Activated CD4-positive, alpha-beta T cell treated with anti-CD3 and anti-CD28 coated beads, Interleukin-2, Interleukin-4, amounts not matched to agents 100 ng/mL and 50 ng/mL, durations not matched to agents 16 hours and 8 hours (primary cell): ENCODE measurements at regions not wholly inside any gene's neighbourhood (a gene's known extent, or its start where the extent isn't known, plus 50 kb on each side); places are given as distances from the start of the nearest gene placed in this dataset.

Source experiments
- DNase-seq: peaks from one replicate; pipeline ENCODE4 v3.0.0-alpha.2; 2020; ENCODE audit warnings: low spot score

DNA sequence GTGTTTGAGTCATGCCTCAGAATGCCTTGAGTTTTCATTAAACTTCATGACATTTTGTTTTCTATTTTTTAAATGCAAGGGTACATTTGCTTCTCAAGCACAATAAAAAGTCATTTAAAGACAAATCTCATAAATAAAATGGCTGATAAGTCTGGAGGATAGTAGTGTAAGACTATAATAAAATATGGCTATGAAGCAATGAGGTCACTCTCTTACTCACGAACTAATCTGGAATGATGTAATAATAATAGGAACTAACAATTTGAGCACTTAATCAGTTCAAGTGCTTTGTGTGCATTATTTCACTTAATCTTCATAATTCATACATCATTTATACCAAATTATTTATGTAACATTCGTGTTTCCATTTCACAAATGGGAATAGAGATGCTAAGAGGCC lies 149.3 kb upstream of the CTTNBP2 start:
- DNase-seq, result no peak

- DNase-seq, result no peak
These were observed 153.6 kb upstream of the CTTNBP2 start for GRCh38 chr7:118026791-118027190.

DNA sequence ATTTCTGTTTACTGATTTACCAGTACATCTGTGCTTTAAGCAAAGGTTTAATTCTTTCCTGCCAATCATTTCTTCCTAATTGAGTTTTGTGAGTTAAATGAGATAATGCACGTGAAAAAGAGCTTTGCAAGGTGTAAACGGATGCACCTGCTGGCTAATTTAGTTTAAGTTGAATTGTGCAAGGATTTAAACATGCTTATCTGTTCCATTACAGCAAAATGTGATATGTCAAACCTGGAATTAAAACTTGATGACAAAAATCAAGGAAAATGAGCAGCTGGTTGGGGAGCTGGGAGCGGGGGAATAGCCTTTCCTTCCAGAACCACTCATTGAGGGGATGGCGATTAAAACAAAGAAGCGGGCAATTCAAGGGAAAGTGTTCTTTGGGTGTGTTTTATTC lies 155.0 kb upstream of the CTTNBP2 start:
- DNase-seq, result no peak

GRCh38 chr7:118029826-118030422 lies 154.0 kb upstream of the LSM8 start:
- DNase-seq, result no peak

GRCh38 chr7:118033273-118033672 lies 150.7 kb upstream of the LSM8 start:
- no peak for DNase-seq

DNA sequence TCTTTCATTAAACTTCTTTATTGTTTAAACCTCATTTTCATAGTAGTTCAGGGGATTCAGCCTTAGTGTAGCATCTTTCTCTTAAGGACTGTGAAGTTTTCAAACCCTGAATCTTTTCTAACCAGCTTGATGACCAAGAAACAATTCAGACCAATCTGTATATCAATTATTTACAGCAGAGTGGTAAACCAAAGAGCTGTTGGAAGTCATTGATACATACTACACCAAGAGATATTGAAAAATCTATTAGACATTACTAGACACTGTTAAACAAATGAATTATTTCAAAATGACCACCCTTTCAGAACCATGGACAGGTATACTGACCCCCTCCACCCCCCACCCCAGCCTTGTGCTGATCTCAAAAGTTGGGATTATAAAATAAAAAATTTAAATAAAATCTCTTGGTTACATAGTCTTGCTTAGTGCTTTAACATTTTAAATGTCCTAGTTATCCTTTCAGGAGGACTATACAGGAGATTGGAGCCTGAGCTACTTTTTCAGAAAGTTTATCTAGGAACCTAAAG lies 143.9 kb upstream of the LSM8 start:
- no peak for DNase-seq

DNA sequence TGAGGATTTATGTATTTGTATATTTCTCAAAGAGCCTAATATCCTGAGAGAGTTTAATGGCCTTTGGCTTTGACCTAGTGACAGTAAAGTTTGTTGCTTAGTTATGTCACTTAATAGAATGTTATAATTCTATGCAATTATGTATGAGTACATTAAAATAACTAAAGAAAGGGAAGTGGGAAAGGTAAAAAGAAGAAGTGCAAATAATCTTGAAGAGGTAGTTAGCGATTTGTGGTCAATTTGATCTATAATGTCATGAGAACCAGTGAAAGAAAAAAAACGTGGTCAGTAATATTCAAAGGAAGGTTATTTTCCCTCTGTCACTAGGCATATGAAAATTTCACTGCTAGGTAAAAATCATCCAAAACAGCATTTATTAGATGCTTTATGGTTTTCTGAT lies 143.4 kb upstream of the LSM8 start:
- DNase-seq, result no peak

GRCh38 chr7:118041251-118041878 lies 142.6 kb upstream of the LSM8 start:
- no peak for DNase-seq

DNA sequence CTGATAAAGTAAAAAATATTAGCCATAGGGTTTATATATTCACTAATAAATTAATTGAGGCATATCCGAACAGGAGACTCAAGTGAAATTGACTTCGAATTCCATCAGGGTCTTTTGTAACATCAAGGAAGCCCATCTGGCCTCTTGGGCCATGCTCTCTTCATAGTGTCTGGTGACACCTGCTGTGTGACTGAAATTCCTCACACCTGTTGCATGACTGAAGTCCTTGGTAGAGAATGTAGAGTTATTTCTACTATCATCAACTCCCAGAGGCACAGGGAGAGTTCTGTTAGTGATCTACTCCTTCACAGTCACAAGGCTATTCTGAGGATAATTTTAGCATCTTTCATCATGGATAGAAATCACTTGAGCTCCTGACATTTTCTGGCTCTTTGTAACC lies 138.3 kb upstream of the LSM8 start:
- no peak for DNase-seq

GRCh38 chr7:118046086-118046485 lies 137.9 kb upstream of the LSM8 start:
- no peak for DNase-seq

DNA sequence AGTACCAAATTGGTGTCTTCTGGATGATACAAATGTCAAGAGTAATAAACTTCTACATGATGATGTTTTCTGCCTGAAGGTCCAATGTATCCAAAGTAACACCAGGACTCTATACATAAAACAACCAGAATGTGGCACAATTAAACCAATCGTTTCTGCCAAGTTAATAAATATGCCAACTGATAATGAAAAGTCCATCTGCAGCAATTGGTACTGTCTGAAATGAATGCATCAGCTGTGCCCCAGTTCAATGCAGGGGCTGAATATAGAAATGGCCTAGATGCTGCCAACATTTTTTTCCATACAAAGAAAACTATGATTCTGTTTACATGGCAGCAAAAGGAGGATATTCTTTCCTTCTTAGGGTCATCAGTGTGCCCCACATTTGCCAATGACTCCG lies 137.2 kb upstream of the LSM8 start:
- DNase-seq, result no peak

DNA sequence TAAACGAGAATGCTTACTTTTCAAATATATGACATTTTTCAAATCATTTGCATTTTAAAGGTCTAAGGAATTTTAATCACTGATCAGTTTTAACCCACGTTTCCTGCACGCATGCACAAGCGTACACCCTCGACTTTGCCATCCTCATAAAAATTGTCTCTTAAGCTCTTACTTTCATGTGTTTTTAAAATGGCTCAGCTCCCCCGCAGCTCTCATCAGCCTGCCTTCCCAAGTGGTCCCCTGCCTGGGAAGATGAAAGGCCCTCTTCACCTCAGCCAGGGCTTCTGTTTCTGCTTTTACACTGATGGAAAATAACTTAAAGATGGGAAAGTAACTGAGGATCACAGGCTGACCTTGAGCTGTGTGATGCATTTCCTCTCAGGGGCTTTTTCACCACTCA lies 131.6 kb upstream of the LSM8 start:
- no peak for DNase-seq

DNA sequence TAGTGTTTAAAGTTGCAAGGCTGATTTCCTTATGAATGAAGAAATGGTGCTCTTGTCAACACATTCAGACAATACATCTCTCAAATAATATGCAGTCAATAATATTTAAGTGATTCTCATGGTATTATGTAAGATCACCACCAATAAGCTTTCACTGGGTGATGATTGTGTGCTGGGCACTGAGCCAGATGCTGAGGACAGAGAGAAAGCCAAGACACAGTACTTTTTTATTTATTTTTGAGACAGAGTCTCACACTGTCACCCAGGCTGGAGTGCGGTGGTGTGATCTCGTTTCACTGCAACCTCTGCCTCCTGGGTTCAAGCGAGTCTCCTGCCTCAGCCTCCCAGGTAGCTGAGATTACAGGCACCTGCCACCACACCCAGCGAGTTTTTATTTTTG lies 130.6 kb upstream of the LSM8 start:
- DNase-seq, result no peak

DNA sequence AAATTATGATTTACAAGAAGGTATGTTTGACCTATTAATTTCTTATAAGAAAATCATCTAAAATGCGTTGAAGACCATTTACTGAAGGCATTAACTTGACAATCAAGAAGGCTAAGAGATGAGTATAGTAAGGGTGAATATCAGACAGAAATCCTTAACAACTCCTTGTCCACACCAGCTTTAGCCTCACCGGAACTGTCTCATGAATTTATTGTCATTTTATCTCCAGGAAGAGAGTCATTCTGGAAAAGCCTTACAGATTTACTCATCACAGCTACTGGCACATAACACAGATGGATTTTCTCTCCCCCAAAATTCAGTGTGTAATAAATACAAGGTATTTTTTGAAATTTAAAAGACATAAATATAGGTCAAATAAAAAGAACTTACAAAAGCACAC lies 129.4 kb upstream of the LSM8 start:
- no peak for DNase-seq

DNA sequence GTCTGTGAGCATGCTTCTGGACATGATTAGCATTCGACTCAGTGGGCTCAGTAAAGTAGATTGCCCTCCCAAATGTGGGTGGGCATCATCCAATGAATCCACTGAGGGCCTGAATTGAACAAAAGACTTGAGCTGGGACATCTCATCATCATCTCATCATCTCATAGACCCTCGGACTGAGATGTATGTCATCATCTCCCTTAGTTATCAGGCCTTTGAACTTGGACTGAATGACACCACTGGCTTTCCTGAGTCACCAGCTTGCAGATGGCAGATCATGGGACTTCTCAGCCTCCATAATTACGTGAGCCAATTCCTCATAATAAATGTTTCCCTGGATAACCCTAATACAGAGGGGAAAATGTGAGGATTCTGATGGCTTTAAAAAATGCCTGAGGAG lies 128.3 kb upstream of the LSM8 start:
- DNase-seq, result no peak

DNA sequence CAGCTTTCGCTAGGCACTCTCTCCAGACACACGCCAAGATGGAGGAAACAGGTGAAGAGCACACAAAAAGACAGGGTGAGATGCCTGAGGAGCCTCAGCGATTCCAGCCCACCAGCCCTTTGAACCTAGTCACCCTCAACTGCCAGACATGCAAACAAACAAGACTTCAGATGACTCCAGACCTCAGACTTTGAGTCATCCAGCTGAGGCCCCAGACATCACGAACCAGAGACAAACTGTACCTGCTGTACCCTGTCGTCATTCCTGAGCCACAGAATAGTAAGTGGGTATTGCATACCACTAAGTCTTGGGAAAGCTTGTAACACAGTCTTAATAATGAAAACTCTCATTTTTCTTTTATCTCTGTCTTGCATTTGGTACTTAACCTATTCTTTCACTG lies 126.6 kb upstream of the LSM8 start:
- DNase-seq, result no peak

DNA sequence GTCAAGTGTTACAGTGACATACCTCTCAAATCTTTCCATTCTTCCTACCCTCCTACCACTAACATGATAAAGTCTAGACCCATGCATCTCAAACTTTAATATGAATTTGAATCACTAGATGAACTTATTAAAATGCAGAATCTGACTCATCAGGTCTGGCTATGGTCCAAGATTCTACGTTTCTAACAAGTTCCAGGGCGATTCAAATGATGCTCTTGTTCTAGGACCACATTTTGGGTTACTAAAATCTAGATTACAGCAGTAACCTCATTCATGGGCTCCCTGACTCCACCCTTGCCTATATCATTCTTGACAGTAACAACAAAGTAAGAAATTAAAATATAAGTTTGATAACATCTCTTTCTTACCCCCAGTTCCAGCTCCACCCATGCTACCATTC lies 124.8 kb upstream of the LSM8 start:
- DNase-seq, result no peak

DNA sequence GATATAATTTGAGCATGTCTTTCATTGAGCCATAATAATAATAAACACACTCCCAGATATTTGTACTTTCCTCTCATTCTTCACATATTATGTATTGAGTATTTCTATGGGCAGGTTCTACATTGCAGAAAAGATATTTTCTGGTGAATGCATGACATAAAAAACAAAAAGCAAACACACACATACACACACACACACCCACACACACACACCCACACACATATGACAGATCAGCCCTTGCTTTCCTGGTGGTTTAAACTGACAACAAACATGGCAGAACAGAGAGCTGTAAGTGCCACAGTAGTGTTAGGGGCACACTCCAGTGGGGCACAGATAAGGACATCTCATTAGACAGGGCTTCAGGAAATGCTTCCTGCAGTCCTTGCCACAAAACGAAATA lies 123.3 kb upstream of the LSM8 start:
- no peak for DNase-seq

DNA sequence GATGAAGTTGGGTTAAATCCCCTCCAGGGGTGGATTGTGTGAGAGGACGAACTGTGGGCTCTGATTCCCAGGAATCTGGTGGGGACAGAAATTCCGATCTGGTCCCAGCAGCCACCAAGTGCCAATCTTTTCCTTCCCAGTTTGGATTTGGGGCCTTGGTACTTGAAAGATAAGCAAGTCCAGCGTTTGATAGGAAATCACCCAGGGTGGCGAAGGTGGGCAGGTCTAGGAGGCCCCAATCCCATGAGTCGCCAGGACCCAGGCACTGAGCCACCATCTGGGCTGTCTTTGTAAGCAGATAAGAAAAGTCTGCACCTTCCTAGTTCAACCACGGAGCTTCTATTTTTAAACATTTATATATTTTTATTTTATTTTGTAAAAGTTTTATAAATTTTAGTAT lies 122.6 kb upstream of the LSM8 start:
- no peak for DNase-seq

GRCh38 chr7:118072893-118073674 lies 110.9 kb upstream of the LSM8 start:
- DNase-seq, result no peak

DNA sequence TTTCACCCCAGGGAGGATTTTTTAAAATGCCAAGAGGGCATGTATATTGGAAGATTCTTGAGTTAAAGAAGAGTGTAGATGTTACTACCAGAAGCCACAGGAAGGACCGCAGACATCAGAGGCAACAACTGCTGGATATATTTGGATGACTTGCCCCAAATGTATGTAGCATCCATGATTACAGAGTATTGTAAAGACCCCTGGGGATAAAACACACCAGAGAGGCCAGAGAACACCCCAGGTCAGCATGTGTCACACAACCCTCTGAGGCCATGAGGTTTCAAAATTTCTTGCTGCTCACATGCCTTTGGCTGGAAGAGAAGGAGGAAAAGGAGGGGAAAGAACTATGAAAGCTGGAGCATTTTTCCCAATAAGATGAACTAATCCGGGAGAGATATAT lies 108.0 kb upstream of the LSM8 start:
- DNase-seq, result no peak

GRCh38 chr7:118076564-118076963 lies 107.4 kb upstream of the LSM8 start:
- DNase-seq, result no peak

- no peak for DNase-seq
These were observed 105.9 kb upstream of the LSM8 start for GRCh38 chr7:118078015-118078414.
